ENCODE measurements at regions not wholly inside any gene's neighbourhood (a gene's known extent, or its start where the extent isn't known, plus 50 kb on each side); places are given as distances from the start of the nearest gene placed in this dataset.

DNA sequence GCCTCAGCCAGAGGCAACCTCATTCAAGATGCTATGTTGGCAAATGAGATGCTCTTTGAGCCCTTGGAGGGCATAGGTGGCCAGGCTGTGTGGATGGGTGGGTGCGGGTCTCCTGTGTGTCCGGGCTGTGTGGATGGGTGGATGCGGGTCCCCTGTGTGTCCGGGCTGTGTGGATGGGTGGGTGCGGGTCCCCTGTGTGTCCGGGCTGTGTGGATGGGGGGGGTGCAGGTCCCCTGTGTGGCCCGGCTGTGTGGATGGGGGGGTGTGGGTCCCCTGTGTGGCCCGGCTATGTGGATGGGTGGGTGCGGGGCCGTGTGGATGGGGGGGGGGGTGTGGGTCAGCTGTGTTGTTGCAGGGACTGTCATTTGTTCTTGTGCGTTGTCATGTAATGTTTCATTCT is 136.6 kb upstream of the COL5A1 start:
- TF ChIP-seq, protein P1, sequence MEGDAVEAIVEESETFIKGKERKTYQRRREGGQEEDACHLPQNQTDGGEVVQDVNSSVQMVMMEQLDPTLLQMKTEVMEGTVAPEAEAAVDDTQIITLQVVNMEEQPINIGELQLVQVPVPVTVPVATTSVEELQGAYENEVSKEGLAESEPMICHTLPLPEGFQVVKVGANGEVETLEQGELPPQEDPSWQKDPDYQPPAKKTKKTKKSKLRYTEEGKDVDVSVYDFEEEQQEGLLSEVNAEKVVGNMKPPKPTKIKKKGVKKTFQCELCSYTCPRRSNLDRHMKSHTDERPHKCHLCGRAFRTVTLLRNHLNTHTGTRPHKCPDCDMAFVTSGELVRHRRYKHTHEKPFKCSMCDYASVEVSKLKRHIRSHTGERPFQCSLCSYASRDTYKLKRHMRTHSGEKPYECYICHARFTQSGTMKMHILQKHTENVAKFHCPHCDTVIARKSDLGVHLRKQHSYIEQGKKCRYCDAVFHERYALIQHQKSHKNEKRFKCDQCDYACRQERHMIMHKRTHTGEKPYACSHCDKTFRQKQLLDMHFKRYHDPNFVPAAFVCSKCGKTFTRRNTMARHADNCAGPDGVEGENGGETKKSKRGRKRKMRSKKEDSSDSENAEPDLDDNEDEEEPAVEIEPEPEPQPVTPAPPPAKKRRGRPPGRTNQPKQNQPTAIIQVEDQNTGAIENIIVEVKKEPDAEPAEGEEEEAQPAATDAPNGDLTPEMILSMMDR (IDR thresholded peaks at IDR 0.05): no peak
- TF ChIP-seq POLR2A (IDR thresholded peaks at IDR 0.05): no peak

All from heart left ventricle (tissue), 13 donors.